NCI-H2029 treated with DMSO at 0.1 percent for 48 hours (cell line): ENCODE measurements at regions not wholly inside any gene's neighbourhood (a gene's known extent, or its start where the extent isn't known, plus 50 kb on each side); places are given as distances from the start of the nearest gene placed in this dataset.

Experiments
- DNase-seq: peaks from one replicate; lab custom pipeline; 2025; lab: John Stamatoyannopoulos, UW

- no peak for DNase-seq
These were observed 81.4 kb upstream of the KLF13 start for GRCh38 chr15:31245135-31245689.

GRCh38 chr15:31245756-31246155 lies 80.9 kb upstream of the KLF13 start:
- DNase-seq, result no peak

- DNase-seq, result no peak
These were observed 79.2 kb upstream of the KLF13 start for GRCh38 chr15:31247404-31247803.

GRCh38 chr15:31248263-31248662 lies 78.4 kb upstream of the KLF13 start:
- no peak for DNase-seq

- no peak for DNase-seq
These were observed 77.7 kb upstream of the KLF13 start for GRCh38 chr15:31248951-31249350.

- DNase-seq, result no peak
These were observed 76.6 kb upstream of the KLF13 start for GRCh38 chr15:31250033-31250432.

GRCh38 chr15:31251165-31251564 lies 75.5 kb upstream of the KLF13 start:
- DNase-seq, result no peak

- no peak for DNase-seq
These were observed 74.4 kb upstream of the KLF13 start for GRCh38 chr15:31252171-31252785.

- no peak for DNase-seq
These were observed 72.0 kb upstream of the KLF13 start for GRCh38 chr15:31254431-31255175.

- no peak for DNase-seq
These were observed 71.5 kb upstream of the KLF13 start for GRCh38 chr15:31255176-31255510.

- no peak for DNase-seq
These were observed 70.8 kb upstream of the KLF13 start for GRCh38 chr15:31255732-31256377.

GRCh38 chr15:31256378-31257265 lies 70.0 kb upstream of the KLF13 start:
- DNase-seq, result no peak

- DNase-seq, result no peak
These were observed 69.3 kb upstream of the KLF13 start for GRCh38 chr15:31257286-31257685.

- DNase-seq, result no peak
These were observed 68.4 kb upstream of the KLF13 start for GRCh38 chr15:31258260-31258659.

GRCh38 chr15:31259562-31260252 lies 66.9 kb upstream of the KLF13 start:
- no peak for DNase-seq

- no peak for DNase-seq
These were observed 65.9 kb upstream of the KLF13 start for GRCh38 chr15:31260646-31261265.

- DNase-seq, result no peak
These were observed 65.1 kb upstream of the KLF13 start for GRCh38 chr15:31261266-31262142.

- no peak for DNase-seq
These were observed 64.5 kb upstream of the KLF13 start for GRCh38 chr15:31262143-31262530.

- DNase-seq, result no peak
These were observed 63.5 kb upstream of the KLF13 start for GRCh38 chr15:31262901-31263671.
